HEK293 (cell line): ENCODE measurements at regions not wholly inside any gene's neighbourhood (a gene's known extent, or its start where the extent isn't known, plus 50 kb on each side); places are given as distances from the start of the nearest gene placed in this dataset.

Experiments
- EGR2 ChIP-seq: fragments of 450-650 bp; formaldehyde crosslinking; IDR thresholded peaks from 2 replicates; pipeline ENCODE4 v1.5.1; 2016; ENCODE audit warnings: low read depth, missing biosample characterization, missing genetic modification characterization
- HOXC10 ChIP-seq: sonication (generic); formaldehyde crosslinking; IDR thresholded peaks from 2 replicates; pipeline ENCODE4 v1.8.1; 2023; ENCODE audit warnings: mild to moderate bottlenecking, missing genetic modification reagents
- KLF1 ChIP-seq: fragments of 450-650 bp; formaldehyde crosslinking; IDR thresholded peaks from 2 replicates; pipeline ENCODE4 v1.5.1; 2016; ENCODE audit warnings: missing biosample characterization, missing genetic modification characterization
- KLF8 ChIP-seq: fragments of 450-650 bp; formaldehyde crosslinking; IDR thresholded peaks from 2 replicates; pipeline ENCODE4 v1.5.1; 2016; ENCODE audit warnings: missing biosample characterization, missing genetic modification characterization
- MEIS1 ChIP-seq: sonication (generic); formaldehyde crosslinking; IDR thresholded peaks from 2 replicates; pipeline ENCODE4 v1.8.1; 2022; ENCODE audit warnings: missing genetic modification reagents, mild to moderate bottlenecking, borderline replicate concordance
- OSR2 ChIP-seq: fragments of 450-650 bp; formaldehyde crosslinking; IDR thresholded peaks from 2 replicates; pipeline ENCODE4 v1.5.1; 2016; ENCODE audit warnings: missing biosample characterization, missing genetic modification characterization
- TRIM28 ChIP-seq: IDR thresholded peaks from 2 replicates; pipeline ENCODE4 v1.6.1; 2011; ENCODE audit warnings: low read length, control low read depth, borderline replicate concordance
- ZFP37 ChIP-seq: fragments of 450-650 bp; formaldehyde crosslinking; IDR thresholded peaks from 2 replicates; pipeline ENCODE4 v1.5.1; 2016; ENCODE audit warnings: missing biosample characterization, missing genetic modification characterization
- ZFP69B ChIP-seq: fragments of 450-650 bp; formaldehyde crosslinking; IDR thresholded peaks from 2 replicates; pipeline ENCODE4 v1.5.1; 2016; ENCODE audit warnings: missing biosample characterization, missing genetic modification characterization
- ZNF223 ChIP-seq: fragments of 450-650 bp; formaldehyde crosslinking; IDR thresholded peaks from 2 replicates; pipeline ENCODE4 v1.5.1; 2016; ENCODE audit warnings: missing biosample characterization, missing genetic modification characterization
- ZNF24 ChIP-seq: fragments of 450-650 bp; formaldehyde crosslinking; IDR thresholded peaks from 2 replicates; pipeline ENCODE4 v1.5.1; 2016; ENCODE audit warnings: missing biosample characterization, missing genetic modification characterization
- ZNF292 ChIP-seq: fragments of 450-650 bp; formaldehyde crosslinking; IDR thresholded peaks from 2 replicates; pipeline ENCODE4 v1.5.1; 2016; ENCODE audit warnings: low read depth, missing biosample characterization, missing genetic modification characterization, borderline replicate concordance
- ZNF473 ChIP-seq: fragments of 450-650 bp; formaldehyde crosslinking; IDR thresholded peaks from 2 replicates; pipeline ENCODE4 v1.5.1; 2017; ENCODE audit warnings: missing biosample characterization, missing genetic modification characterization
- ZNF555 ChIP-seq: fragments of 450-650 bp; formaldehyde crosslinking; conservative IDR thresholded peaks from 2 replicates; pipeline ENCODE4 v1.5.1; 2017; ENCODE audit warnings: missing biosample characterization, mild to moderate bottlenecking, missing genetic modification characterization, inconsistent platforms
- ZNF621 ChIP-seq: fragments of 450-650 bp; formaldehyde crosslinking; IDR thresholded peaks from 2 replicates; pipeline ENCODE4 v1.5.1; 2017; ENCODE audit warnings: missing biosample characterization, missing genetic modification characterization
- ZNF629 ChIP-seq: fragments of 450-650 bp; formaldehyde crosslinking; IDR thresholded peaks from 2 replicates; pipeline ENCODE4 v1.5.1; 2017; ENCODE audit warnings: missing biosample characterization, missing genetic modification characterization
- ZNF791 ChIP-seq: fragments of 450-650 bp; formaldehyde crosslinking; IDR thresholded peaks from 2 replicates; pipeline ENCODE4 v1.5.1; 2016; ENCODE audit warnings: missing biosample characterization, missing genetic modification characterization
- ZNF830 ChIP-seq: fragments of 450-650 bp; IDR thresholded peaks from 2 replicates; pipeline ENCODE4 v1.5.0; 2018; ENCODE audit warnings: missing biosample characterization, missing genetic modification characterization, low read depth, mild to moderate bottlenecking, moderate library complexity
- TF ChIP-seq, protein P1 (sequence below): fragments of 450-650 bp; formaldehyde crosslinking; IDR thresholded peaks from 2 replicates; pipeline ENCODE4 v1.5.1; 2017; ENCODE audit warnings: missing biosample characterization, missing genetic modification characterization
- TF ChIP-seq, protein P2 (sequence below): fragments of 450-650 bp; formaldehyde crosslinking; IDR thresholded peaks from 2 replicates; pipeline ENCODE4 v1.5.1; 2016; ENCODE audit warnings: missing biosample characterization, missing genetic modification characterization, low read depth
- TF ChIP-seq, protein P3 (sequence below): fragments of 450-650 bp; formaldehyde crosslinking; IDR thresholded peaks from 2 replicates; pipeline ENCODE4; 2016; ENCODE audit warnings: missing biosample characterization, missing genetic modification characterization
- TF ChIP-seq, protein P4 (sequence below): fragments of 450-650 bp; formaldehyde crosslinking; IDR thresholded peaks from 2 replicates; pipeline ENCODE4 v1.5.1; 2016; ENCODE audit warnings: missing biosample characterization, missing genetic modification characterization, borderline replicate concordance

DNA sequence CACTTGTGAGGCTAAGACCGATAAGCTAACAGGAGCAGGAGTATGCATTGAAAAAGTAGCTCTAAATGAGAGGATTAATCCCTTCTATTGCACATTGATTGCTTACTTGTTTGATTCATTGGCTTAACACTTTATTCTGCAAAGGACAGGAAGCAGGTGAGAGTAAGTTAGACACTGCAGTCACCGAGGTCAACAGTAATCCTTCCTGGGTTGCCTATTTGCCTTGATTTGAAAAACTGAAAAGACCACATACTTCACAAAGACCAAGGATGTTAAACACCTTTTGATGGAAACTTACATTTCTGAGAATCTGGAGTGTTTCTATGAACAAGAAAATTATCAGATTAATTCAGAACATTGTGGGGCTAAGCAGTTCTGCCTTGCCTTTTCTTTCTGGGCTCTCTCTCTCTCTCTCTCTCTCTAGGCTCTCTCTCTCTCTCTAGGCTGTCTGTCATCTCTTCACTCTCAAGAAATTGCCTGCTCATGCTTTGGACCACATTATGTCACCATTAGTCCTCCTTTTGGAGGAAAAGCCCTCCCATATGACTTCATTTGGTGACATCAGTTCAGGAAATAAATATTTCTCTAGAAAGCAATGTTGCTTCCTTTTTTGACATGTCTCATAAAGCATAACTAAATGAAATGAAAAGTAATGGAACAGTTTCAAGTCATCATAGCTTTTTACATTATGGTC lies 103.8 kb downstream of the TNFSF18 start (continued):
- TF ChIP-seq, protein P1, sequence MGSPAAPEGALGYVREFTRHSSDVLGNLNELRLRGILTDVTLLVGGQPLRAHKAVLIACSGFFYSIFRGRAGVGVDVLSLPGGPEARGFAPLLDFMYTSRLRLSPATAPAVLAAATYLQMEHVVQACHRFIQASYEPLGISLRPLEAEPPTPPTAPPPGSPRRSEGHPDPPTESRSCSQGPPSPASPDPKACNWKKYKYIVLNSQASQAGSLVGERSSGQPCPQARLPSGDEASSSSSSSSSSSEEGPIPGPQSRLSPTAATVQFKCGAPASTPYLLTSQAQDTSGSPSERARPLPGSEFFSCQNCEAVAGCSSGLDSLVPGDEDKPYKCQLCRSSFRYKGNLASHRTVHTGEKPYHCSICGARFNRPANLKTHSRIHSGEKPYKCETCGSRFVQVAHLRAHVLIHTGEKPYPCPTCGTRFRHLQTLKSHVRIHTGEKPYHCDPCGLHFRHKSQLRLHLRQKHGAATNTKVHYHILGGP (tag by site-specific recombination) = no peak
- TF ChIP-seq ZNF473 (tag by site-specific recombination) = no peak
- TF ChIP-seq, protein P2, sequence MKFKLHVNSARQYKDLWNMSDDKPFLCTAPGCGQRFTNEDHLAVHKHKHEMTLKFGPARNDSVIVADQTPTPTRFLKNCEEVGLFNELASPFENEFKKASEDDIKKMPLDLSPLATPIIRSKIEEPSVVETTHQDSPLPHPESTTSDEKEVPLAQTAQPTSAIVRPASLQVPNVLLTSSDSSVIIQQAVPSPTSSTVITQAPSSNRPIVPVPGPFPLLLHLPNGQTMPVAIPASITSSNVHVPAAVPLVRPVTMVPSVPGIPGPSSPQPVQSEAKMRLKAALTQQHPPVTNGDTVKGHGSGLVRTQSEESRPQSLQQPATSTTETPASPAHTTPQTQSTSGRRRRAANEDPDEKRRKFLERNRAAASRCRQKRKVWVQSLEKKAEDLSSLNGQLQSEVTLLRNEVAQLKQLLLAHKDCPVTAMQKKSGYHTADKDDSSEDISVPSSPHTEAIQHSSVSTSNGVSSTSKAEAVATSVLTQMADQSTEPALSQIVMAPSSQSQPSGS (tag by site-specific recombination) = peak; percentile 48; the same call in 1 of the 2 replicates
- no peak for TF ChIP-seq ZNF791 (tag by site-specific recombination)
- TF ChIP-seq OSR2 = no peak
- TF ChIP-seq TRIM28 = no peak
- TF ChIP-seq ZFP69B = no peak
- no peak for TF ChIP-seq ZFP37 (tag by site-specific recombination)
- no peak for TF ChIP-seq ZNF24 (tag by site-specific recombination)
- TF ChIP-seq ZNF292 (tag by site-specific recombination) = no peak
- no peak for TF ChIP-seq KLF1 (tag by site-specific recombination)
- TF ChIP-seq HOXC10 (CRISPR knock-in tag) = no peak
- TF ChIP-seq, protein P3, sequence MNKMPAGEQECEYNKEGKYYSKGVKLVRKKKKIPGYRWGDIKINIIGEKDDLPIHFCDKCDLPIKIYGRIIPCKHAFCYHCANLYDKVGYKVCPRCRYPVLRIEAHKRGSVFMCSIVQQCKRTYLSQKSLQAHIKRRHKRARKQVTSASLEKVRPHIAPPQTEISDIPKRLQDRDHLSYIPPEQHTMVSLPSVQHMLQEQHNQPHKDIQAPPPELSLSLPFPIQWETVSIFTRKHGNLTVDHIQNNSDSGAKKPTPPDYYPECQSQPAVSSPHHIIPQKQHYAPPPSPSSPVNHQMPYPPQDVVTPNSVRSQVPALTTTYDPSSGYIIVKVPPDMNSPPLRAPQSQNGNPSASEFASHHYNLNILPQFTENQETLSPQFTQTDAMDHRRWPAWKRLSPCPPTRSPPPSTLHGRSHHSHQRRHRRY (tag by site-specific recombination) = no peak
- no peak for TF ChIP-seq ZNF555
- 0 out of 2 replicates have a peak, but pooled peaks have one; percentile 23 for TF ChIP-seq KLF8 (tag by site-specific recombination)
- TF ChIP-seq, protein P4, sequence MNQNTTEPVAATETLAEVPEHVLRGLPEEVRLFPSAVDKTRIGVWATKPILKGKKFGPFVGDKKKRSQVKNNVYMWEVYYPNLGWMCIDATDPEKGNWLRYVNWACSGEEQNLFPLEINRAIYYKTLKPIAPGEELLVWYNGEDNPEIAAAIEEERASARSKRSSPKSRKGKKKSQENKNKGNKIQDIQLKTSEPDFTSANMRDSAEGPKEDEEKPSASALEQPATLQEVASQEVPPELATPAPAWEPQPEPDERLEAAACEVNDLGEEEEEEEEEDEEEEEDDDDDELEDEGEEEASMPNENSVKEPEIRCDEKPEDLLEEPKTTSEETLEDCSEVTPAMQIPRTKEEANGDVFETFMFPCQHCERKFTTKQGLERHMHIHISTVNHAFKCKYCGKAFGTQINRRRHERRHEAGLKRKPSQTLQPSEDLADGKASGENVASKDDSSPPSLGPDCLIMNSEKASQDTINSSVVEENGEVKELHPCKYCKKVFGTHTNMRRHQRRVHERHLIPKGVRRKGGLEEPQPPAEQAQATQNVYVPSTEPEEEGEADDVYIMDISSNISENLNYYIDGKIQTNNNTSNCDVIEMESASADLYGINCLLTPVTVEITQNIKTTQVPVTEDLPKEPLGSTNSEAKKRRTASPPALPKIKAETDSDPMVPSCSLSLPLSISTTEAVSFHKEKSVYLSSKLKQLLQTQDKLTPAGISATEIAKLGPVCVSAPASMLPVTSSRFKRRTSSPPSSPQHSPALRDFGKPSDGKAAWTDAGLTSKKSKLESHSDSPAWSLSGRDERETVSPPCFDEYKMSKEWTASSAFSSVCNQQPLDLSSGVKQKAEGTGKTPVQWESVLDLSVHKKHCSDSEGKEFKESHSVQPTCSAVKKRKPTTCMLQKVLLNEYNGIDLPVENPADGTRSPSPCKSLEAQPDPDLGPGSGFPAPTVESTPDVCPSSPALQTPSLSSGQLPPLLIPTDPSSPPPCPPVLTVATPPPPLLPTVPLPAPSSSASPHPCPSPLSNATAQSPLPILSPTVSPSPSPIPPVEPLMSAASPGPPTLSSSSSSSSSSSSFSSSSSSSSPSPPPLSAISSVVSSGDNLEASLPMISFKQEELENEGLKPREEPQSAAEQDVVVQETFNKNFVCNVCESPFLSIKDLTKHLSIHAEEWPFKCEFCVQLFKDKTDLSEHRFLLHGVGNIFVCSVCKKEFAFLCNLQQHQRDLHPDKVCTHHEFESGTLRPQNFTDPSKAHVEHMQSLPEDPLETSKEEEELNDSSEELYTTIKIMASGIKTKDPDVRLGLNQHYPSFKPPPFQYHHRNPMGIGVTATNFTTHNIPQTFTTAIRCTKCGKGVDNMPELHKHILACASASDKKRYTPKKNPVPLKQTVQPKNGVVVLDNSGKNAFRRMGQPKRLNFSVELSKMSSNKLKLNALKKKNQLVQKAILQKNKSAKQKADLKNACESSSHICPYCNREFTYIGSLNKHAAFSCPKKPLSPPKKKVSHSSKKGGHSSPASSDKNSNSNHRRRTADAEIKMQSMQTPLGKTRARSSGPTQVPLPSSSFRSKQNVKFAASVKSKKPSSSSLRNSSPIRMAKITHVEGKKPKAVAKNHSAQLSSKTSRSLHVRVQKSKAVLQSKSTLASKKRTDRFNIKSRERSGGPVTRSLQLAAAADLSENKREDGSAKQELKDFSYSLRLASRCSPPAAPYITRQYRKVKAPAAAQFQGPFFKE = no peak
- no peak for TF ChIP-seq ZNF830
- TF ChIP-seq EGR2 (tag by site-specific recombination) = no peak
- TF ChIP-seq ZNF621 = no peak
- TF ChIP-seq ZNF629 (tag by site-specific recombination) = peak; percentile 24; the same call in 1 of the 2 replicates
- TF ChIP-seq ZNF223 (tag by site-specific recombination) = no peak
- TF ChIP-seq MEIS1 = no peak
